ENCODE measurements at regions not wholly inside any gene's neighbourhood (a gene's known extent, or its start where the extent isn't known, plus 50 kb on each side); places are given as distances from the start of the nearest gene placed in this dataset.

- ChIA-PET CTCF (interaction anchor here (0.5 to 0.7 kb wide), 2 partner anchors 15 to 20 kb away, joined by 3 to 4 read pairs; no protein-coding TSS in a partner anchor), POLR2A (ENCODE audit: low non-redundant PET) (no interaction called here)
- no peak for DNase-seq (ENCODE audit: low spot score)
- no peak overlapping the region for H3K27ac ChIP-seq
- TF ChIP-seq CTCF (conservative IDR thresholded peaks at IDR 0.05; ENCODE audit: low read depth): no peak
Measured at GRCh38 chr1:198400063-198400462, 140.4 kb downstream of the ATP6V1G3 start.

- no peak for TF ChIP-seq CTCF (conservative IDR thresholded peaks at IDR 0.05; ENCODE audit: low read depth)
- POLR2A ChIA-PET (ENCODE audit: low non-redundant PET): no interaction called here
- CTCF ChIA-PET: interaction anchor here (0.6 to 1.0 kb wide), 2 partner anchors 13 to 568 kb away, joined by 3 read pairs; no protein-coding TSS in a partner anchor
- H3K27ac ChIP-seq: no peak overlapping the region
- DNase-seq (ENCODE audit: low spot score): no peak
Measured at GRCh38 chr1:198399452-198399851, 141.0 kb downstream of the ATP6V1G3 start.

GRCh38 chr1:198397208-198397808, 143.2 kb downstream of the ATP6V1G3 start:
- POLR2A ChIA-PET (ENCODE audit: low non-redundant PET): no interaction called here
- TF ChIP-seq CTCF (conservative IDR thresholded peaks at IDR 0.05; ENCODE audit: low read depth): no peak
- DNase-seq (ENCODE audit: low spot score): no peak
- no peak overlapping the region for H3K27ac ChIP-seq
- CTCF ChIA-PET: no interaction called here

- no peak for DNase-seq (ENCODE audit: low spot score)
- ChIA-PET CTCF (interaction anchor here (0.7 kb wide), 2 partner anchors 9 to 217 kb away, joined by 3 to 4 read pairs; no protein-coding TSS in a partner anchor), POLR2A (ENCODE audit: low non-redundant PET) (no interaction called here)
- no peak for TF ChIP-seq CTCF (conservative IDR thresholded peaks at IDR 0.05; ENCODE audit: low read depth)
- no peak overlapping the region for H3K27ac ChIP-seq
Measured at GRCh38 chr1:198391393-198392020, 149.0 kb downstream of the ATP6V1G3 start.

GRCh38 chr1:198387587-198387986, 152.9 kb downstream of the ATP6V1G3 start:
- no peak for DNase-seq (ENCODE audit: low spot score)
- ChIA-PET POLR2A (ENCODE audit: low non-redundant PET) (no interaction called here), CTCF (interaction anchor here (0.5 to 0.7 kb wide), 3 partner anchors 21 to 468 kb away, joined by 3 read pairs; no protein-coding TSS in a partner anchor)
- no peak for TF ChIP-seq CTCF (conservative IDR thresholded peaks at IDR 0.05; ENCODE audit: low read depth)
- H3K27ac ChIP-seq: no peak overlapping the region

GRCh38 chr1:198380275-198380674, 160.2 kb downstream of the ATP6V1G3 start:
- TF ChIP-seq CTCF (conservative IDR thresholded peaks at IDR 0.05; ENCODE audit: low read depth): no peak
- ChIA-PET CTCF (interaction anchor here (0.7 kb wide), 1 partner anchor 20 kb away, joined by 3 read pairs; no protein-coding TSS in a partner anchor), POLR2A (ENCODE audit: low non-redundant PET) (no interaction called here)
- no peak overlapping the region for H3K27ac ChIP-seq
- no peak for DNase-seq (ENCODE audit: low spot score)
